MM.1S (cell line): ENCODE measurements at regions not wholly inside any gene's neighbourhood (a gene's known extent, or its start where the extent isn't known, plus 50 kb on each side); places are given as distances from the start of the nearest gene placed in this dataset.

Source experiments
- DNase-seq: peaks from one replicate; pipeline ENCODE4 v3.0.0-alpha.2; 2015
- H2AFZ ChIP-seq: fragments of 300-600 bp; sonication (generic); 2 replicates; pipeline ENCODE4 v1.6.0; 2016; ENCODE audit warnings: antibody characterized with exemption, low read length
- H3F3A ChIP-seq: fragments of 300-600 bp; sonication (generic); 2 replicates; pipeline ENCODE4 v1.6.1; 2016; ENCODE audit warnings: mild to moderate bottlenecking, antibody characterized with exemption, low read length, moderate library complexity, mixed read lengths; ENCODE audit not compliant: insufficient read depth
- H3K27ac ChIP-seq: fragments of 300-600 bp; sonication (generic); 2 replicates; pipeline ENCODE4 v1.5.1; 2016; ENCODE audit warnings: mild to moderate bottlenecking, low read length
- H3K27me3 ChIP-seq: fragments of 300-600 bp; sonication (generic); replicated peaks from 2 replicates; pipeline ENCODE4 v1.6.0; 2016; ENCODE audit warnings: low read length; ENCODE audit not compliant: insufficient read depth
- H3K36me3 ChIP-seq: fragments of 300-600 bp; sonication (generic); replicated peaks from 2 replicates; pipeline ENCODE4 v1.6.1; 2016; ENCODE audit warnings: mild to moderate bottlenecking, low read length, mixed read lengths; ENCODE audit not compliant: insufficient read depth
- H3K4me1 ChIP-seq: fragments of 300-600 bp; sonication (generic); 2 replicates; pipeline ENCODE4 v1.6.1; 2016; ENCODE audit warnings: low read length, mixed read lengths
- H3K4me2 ChIP-seq: fragments of 300-600 bp; sonication (generic); 2 replicates; pipeline ENCODE4 v1.6.0; 2016; ENCODE audit warnings: low read depth, low read length
- H3K4me3 ChIP-seq: fragments of 300-600 bp; sonication (generic); 2 replicates; pipeline ENCODE4 v1.5.1; 2016; ENCODE audit warnings: low read length, mixed read lengths
- H3K79me2 ChIP-seq: fragments of 300-600 bp; sonication (generic); 2 replicates; pipeline ENCODE4 v1.6.1; 2016; ENCODE audit warnings: mixed run types, low read length, mixed read lengths
- H3K9ac ChIP-seq: fragments of 300-600 bp; sonication (generic); 2 replicates; pipeline ENCODE4 v1.6.1; 2016; ENCODE audit warnings: low read length, mixed read lengths
- H3K9me2 ChIP-seq: fragments of 300-600 bp; sonication (generic); replicated peaks from 2 replicates; pipeline ENCODE4 v1.6.1; 2016; ENCODE audit warnings: mild to moderate bottlenecking, low read length, mixed read lengths; ENCODE audit not compliant: insufficient read depth
- H3K9me3 ChIP-seq: fragments of 300-600 bp; sonication (generic); replicated peaks from 2 replicates; pipeline ENCODE4 v1.6.1; 2016; ENCODE audit warnings: mild to moderate bottlenecking, low read length, mixed read lengths; ENCODE audit not compliant: insufficient read depth
- H4K20me1 ChIP-seq: fragments of 300-600 bp; sonication (generic); 2 replicates; pipeline ENCODE4 v1.6.1; 2016; ENCODE audit warnings: mild to moderate bottlenecking, low read length, moderate library complexity, mixed read lengths; ENCODE audit not compliant: insufficient read depth
- EZH2 ChIP-seq: fragments of 300-600 bp; sonication (generic); optimal IDR thresholded peaks from 2 replicates; pipeline ENCODE3; 2017; ENCODE audit warnings: low read depth, mild to moderate bottlenecking, antibody characterized with exemption, low read length, mixed read lengths
- EZH2phosphoT487 ChIP-seq: fragments of 300-600 bp; sonication (generic); IDR thresholded peaks from 2 replicates; pipeline ENCODE4 v1.6.1; 2018; ENCODE audit warnings: antibody characterized with exemption, low read length
- TF ChIP-seq, protein P1 (sequence below): fragments of 300-600 bp; sonication (generic); IDR thresholded peaks from 2 replicates; pipeline ENCODE4 v1.5.1; 2016; ENCODE audit warnings: antibody characterized with exemption, low read length, mixed read lengths

DNA sequence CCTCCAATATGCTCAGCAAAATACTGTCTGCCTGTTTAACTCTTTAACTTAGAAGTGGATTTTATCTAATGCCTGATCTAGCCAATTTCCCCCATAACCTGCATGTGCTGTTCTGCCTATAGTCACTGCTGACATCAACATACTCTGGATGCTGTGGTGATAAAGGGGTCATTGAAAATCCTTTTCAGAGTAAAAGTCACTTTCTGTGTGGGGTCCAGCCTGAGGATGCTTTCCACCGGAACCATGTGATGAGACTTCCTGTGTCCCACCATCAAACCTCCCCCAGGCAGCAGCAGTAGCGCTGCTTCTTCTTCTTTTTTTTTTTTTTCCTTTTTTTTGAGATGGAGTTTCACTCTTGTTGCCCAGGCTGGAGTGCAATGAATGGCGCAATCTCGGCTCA lies 607.0 kb downstream of the BCL11B start:
- no peak overlapping the region for H3K27ac ChIP-seq
- no peak overlapping the region for H3K4me3 ChIP-seq
- DNase-seq = no peak
- H3K9me2 ChIP-seq = no peaks in the 10 kb centered on the region
- no peaks in the 10 kb centered on the region for H3K36me3 ChIP-seq
- H3K9ac ChIP-seq = no peak overlapping the region
- H4K20me1 ChIP-seq = no peaks in the 10 kb centered on the region
- no peaks in the 10 kb centered on the region for H3K27me3 ChIP-seq
- TF ChIP-seq, protein P1, sequence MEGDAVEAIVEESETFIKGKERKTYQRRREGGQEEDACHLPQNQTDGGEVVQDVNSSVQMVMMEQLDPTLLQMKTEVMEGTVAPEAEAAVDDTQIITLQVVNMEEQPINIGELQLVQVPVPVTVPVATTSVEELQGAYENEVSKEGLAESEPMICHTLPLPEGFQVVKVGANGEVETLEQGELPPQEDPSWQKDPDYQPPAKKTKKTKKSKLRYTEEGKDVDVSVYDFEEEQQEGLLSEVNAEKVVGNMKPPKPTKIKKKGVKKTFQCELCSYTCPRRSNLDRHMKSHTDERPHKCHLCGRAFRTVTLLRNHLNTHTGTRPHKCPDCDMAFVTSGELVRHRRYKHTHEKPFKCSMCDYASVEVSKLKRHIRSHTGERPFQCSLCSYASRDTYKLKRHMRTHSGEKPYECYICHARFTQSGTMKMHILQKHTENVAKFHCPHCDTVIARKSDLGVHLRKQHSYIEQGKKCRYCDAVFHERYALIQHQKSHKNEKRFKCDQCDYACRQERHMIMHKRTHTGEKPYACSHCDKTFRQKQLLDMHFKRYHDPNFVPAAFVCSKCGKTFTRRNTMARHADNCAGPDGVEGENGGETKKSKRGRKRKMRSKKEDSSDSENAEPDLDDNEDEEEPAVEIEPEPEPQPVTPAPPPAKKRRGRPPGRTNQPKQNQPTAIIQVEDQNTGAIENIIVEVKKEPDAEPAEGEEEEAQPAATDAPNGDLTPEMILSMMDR = no peak
- TF ChIP-seq EZH2phosphoT487 (no peak), EZH2 (no peak)
- no peaks in the 10 kb centered on the region for H3F3A ChIP-seq
- no peaks in the 10 kb centered on the region for H3K4me1 ChIP-seq
- no peaks in the 10 kb centered on the region for H3K9me3 ChIP-seq
- H2AFZ ChIP-seq = no peak overlapping the region
- H3K79me2 ChIP-seq = no peaks in the 10 kb centered on the region
- H3K4me2 ChIP-seq = no peak overlapping the region

DNA sequence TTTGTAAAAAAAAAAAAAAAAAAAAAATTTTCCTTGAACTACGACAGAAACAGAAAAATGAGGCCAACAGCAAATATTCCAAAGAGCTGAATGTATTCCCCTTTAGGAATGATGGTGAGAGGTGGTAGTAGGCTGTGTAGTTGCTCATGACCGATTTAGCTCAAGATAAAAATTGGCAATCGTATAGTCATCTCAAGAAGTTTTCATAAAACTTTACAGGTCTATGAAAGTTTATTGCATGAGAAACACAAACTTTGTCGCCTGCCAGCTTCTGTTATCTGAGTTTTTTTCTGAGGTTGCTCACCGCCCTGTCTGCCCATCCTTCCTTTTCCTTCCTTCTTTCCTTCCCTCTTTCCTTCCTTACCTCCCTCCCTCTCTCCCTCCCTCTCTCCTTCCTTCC lies 605.5 kb downstream of the BCL11B start:
- Histone ChIP-seq H3K4me3 (no peak overlapping the region), H2AFZ (no peak overlapping the region), H3F3A (no peaks in the 10 kb centered on the region), H3K27ac (no peak overlapping the region), H3K9me3 (no peaks in the 10 kb centered on the region), H3K27me3 (no peaks in the 10 kb centered on the region), H3K36me3 (no peaks in the 10 kb centered on the region), H3K79me2 (no peaks in the 10 kb centered on the region), H3K4me2 (no peak overlapping the region), H3K9ac (no peak overlapping the region), H3K9me2 (no peaks in the 10 kb centered on the region), H3K4me1 (no peaks in the 10 kb centered on the region), H4K20me1 (no peaks in the 10 kb centered on the region)
- TF ChIP-seq EZH2phosphoT487 (no peak), EZH2 (no peak)
- TF ChIP-seq, protein P1 = no peak
- DNase-seq = no peak

DNA sequence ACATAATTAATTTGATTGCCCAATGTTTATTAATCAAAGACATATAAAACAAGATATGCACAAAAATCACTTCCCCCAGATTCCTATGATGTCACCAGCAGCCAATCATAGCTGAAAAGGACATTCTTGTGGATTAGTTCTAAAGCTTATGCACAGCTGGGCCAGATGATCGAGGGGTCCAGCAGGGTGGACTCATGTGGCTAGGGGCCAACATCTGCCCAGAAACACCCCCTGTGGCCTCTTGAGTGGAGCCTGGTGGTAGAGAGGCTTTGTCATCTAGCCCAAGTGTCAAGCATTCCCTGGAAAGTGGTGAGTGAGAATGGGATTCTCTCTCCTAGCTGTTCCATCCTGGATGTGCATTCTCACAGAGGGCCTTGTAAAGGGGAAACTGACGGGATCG lies 590.0 kb downstream of the BCL11B start:
- Histone ChIP-seq H3K79me2 (no peaks in the 10 kb centered on the region), H3K4me1 (no peaks in the 10 kb centered on the region), H3K9me2 (no peaks in the 10 kb centered on the region), H3K27ac (no peak overlapping the region), H3F3A (no peaks in the 10 kb centered on the region), H3K4me2 (no peak overlapping the region), H2AFZ (no peak overlapping the region), H3K4me3 (no peak overlapping the region), H3K9me3 (no peaks in the 10 kb centered on the region), H4K20me1 (no peaks in the 10 kb centered on the region), H3K9ac (no peak overlapping the region), H3K36me3 (no peaks in the 10 kb centered on the region), H3K27me3 (no peaks in the 10 kb centered on the region)
- TF ChIP-seq, protein P1 = no peak
- no peak for TF ChIP-seq EZH2
- TF ChIP-seq EZH2phosphoT487 = no peak
- no peak for DNase-seq

DNA sequence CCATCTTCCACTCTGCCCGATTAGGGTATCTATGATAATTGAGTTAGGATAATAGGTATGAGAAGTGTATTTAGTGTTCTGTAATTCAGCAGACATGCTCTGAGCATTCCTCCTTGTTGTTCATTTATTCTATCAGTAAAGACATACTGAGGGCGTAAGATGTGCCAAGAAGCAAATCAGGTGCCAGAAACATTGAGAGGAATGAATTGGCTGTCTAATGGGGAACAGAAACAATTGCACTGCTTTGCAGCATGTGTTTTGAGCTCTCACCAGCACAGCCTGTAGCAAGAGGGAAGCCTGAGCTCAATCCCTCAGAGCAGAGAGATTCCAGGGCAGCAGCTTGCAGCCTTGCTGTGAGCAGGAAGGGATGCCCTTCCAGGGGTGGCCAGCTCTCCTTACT lies 589.3 kb downstream of the BCL11B start:
- H4K20me1 ChIP-seq = no peaks in the 10 kb centered on the region
- no peaks in the 10 kb centered on the region for H3K9me3 ChIP-seq
- no peak overlapping the region for H3K4me2 ChIP-seq

More for the DNA sequence above, 589.3 kb downstream of the BCL11B start:
- H3K79me2 ChIP-seq = no peaks in the 10 kb centered on the region
- H3K27me3 ChIP-seq = no peaks in the 10 kb centered on the region
- H3K27ac ChIP-seq = no peak overlapping the region
- no peak overlapping the region for H3K9ac ChIP-seq
- DNase-seq = no peak
- H2AFZ ChIP-seq = no peak overlapping the region
- TF ChIP-seq EZH2 (no peak), EZH2phosphoT487 (no peak)
- TF ChIP-seq, protein P1 = no peak
- no peaks in the 10 kb centered on the region for H3F3A ChIP-seq
- H3K4me1 ChIP-seq = no peaks in the 10 kb centered on the region
- no peak overlapping the region for H3K4me3 ChIP-seq
- no peaks in the 10 kb centered on the region for H3K36me3 ChIP-seq
- no peaks in the 10 kb centered on the region for H3K9me2 ChIP-seq
